Eye (tissue), 1 donor: ENCODE measurements at regions not wholly inside any gene's neighbourhood (a gene's known extent, or its start where the extent isn't known, plus 50 kb on each side); places are given as distances from the start of the nearest gene placed in this dataset.
A peak's percentile ranks its signal among the peaks of the same experiment; 100 is the strongest.
"Not testable (repeated sequence)": the region's sequence is repeated elsewhere in the genome, so short reads cannot be mapped to it uniquely, and the experiment has no call there.

Source experiments
- DNase-seq: peaks from one replicate; pipeline ENCODE4 v3.0.0-alpha.2; 2015

GRCh38 chr22:49694462-49695260 is 133.0 kb downstream of the BRD1 start:
- no peak for DNase-seq

GRCh38 chr22:49693848-49694247 is 133.8 kb downstream of the BRD1 start:
- DNase-seq, result no peak

GRCh38 chr22:49693416-49693815 is 134.3 kb downstream of the BRD1 start:
- DNase-seq, result no peak

- no peak for DNase-seq
Observed at GRCh38 chr22:49692499-49693225, 135.0 kb downstream of the BRD1 start.

GRCh38 chr22:49691256-49691655 is 136.4 kb downstream of the BRD1 start:
- DNase-seq, result no peak

- no peak for DNase-seq
Observed at GRCh38 chr22:49690454-49690853, 137.2 kb downstream of the BRD1 start.

GRCh38 chr22:49689858-49690257 is 137.8 kb downstream of the BRD1 start:
- DNase-seq, result no peak

- no peak for DNase-seq
Observed at GRCh38 chr22:49689255-49689770, 138.4 kb downstream of the BRD1 start.

GRCh38 chr22:49688516-49689254 is 139.0 kb downstream of the BRD1 start:
- no peak for DNase-seq

- DNase-seq, result no peak
Observed at GRCh38 chr22:49687786-49688515, 139.7 kb downstream of the BRD1 start.

- no peak for DNase-seq
Observed at GRCh38 chr22:49687333-49687732, 140.3 kb downstream of the BRD1 start.

GRCh38 chr22:49686495-49687219 is 141.0 kb downstream of the BRD1 start:
- DNase-seq, result no peak

GRCh38 chr22:49685686-49686085 is 142.0 kb downstream of the BRD1 start:
- DNase-seq, result no peak

GRCh38 chr22:49685116-49685515 is 142.6 kb downstream of the BRD1 start:
- DNase-seq, result no peak

- no peak for DNase-seq
Observed at GRCh38 chr22:49683032-49683431, 144.6 kb downstream of the BRD1 start.

- DNase-seq, result not testable (repeated sequence)
Observed at GRCh38 chr22:49680819-49681218, 146.9 kb downstream of the BRD1 start.

GRCh38 chr22:49678842-49679170 is 148.9 kb downstream of the BRD1 start:
- peak; percentile 52 for DNase-seq

GRCh38 chr22:49678137-49678841 is 149.4 kb downstream of the BRD1 start:
- DNase-seq, result no peak

- peak; percentile 42 for DNase-seq
Observed at GRCh38 chr22:49677495-49677889, 150.2 kb downstream of the BRD1 start.

GRCh38 chr22:49676783-49677494 is 150.7 kb downstream of the BRD1 start:
- no peak for DNase-seq

- DNase-seq, result no peak
Observed at GRCh38 chr22:49676230-49676629, 151.4 kb downstream of the BRD1 start.
